H1 (cell line): ENCODE measurements at regions not wholly inside any gene's neighbourhood (a gene's known extent, or its start where the extent isn't known, plus 50 kb on each side); places are given as distances from the start of the nearest gene placed in this dataset.

Source experiments
- KDM5A ChIP-seq: fragments of 200-600 bp; IDR thresholded peaks from 2 replicates; pipeline ENCODE4 v1.7.1; 2012; ENCODE audit warnings: mild to moderate bottlenecking, low read length, inconsistent platforms, mixed read lengths
- SP2 ChIP-seq: IDR thresholded peaks from 2 replicates; pipeline ENCODE4 v1.6.1; 2012; ENCODE audit warnings: mild to moderate bottlenecking, low read length, inconsistent platforms
- TF ChIP-seq, protein P1 (sequence below): fragments of 300-600 bp; sonication (generic); IDR thresholded peaks from 2 replicates; pipeline ENCODE4 v1.7.1; 2012; ENCODE audit warnings: low read length, moderate library complexity, mild to moderate bottlenecking, inconsistent platforms; ENCODE audit not compliant: insufficient replicate concordance

DNA sequence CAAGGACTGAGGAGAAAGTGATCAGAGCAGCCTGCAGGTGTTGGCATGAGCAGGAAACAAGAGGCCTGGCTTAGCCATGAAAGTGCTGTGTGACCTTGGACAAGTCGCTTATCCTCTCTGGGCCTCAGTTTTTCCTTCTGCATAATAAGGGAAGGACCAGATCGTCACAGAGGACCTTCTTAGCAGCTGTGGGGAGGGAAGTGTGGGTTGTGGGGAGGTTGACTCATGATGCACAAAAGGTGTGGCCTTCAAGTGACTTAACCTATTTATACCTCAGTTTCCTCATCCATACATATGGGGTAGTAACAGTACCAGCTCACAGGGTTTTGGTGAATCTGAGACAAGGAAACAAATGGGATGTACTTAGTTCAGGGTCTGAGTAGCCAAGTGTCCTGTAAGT is 658.8 kb downstream of the MATN1 start (continued):
- TF ChIP-seq, protein P1, sequence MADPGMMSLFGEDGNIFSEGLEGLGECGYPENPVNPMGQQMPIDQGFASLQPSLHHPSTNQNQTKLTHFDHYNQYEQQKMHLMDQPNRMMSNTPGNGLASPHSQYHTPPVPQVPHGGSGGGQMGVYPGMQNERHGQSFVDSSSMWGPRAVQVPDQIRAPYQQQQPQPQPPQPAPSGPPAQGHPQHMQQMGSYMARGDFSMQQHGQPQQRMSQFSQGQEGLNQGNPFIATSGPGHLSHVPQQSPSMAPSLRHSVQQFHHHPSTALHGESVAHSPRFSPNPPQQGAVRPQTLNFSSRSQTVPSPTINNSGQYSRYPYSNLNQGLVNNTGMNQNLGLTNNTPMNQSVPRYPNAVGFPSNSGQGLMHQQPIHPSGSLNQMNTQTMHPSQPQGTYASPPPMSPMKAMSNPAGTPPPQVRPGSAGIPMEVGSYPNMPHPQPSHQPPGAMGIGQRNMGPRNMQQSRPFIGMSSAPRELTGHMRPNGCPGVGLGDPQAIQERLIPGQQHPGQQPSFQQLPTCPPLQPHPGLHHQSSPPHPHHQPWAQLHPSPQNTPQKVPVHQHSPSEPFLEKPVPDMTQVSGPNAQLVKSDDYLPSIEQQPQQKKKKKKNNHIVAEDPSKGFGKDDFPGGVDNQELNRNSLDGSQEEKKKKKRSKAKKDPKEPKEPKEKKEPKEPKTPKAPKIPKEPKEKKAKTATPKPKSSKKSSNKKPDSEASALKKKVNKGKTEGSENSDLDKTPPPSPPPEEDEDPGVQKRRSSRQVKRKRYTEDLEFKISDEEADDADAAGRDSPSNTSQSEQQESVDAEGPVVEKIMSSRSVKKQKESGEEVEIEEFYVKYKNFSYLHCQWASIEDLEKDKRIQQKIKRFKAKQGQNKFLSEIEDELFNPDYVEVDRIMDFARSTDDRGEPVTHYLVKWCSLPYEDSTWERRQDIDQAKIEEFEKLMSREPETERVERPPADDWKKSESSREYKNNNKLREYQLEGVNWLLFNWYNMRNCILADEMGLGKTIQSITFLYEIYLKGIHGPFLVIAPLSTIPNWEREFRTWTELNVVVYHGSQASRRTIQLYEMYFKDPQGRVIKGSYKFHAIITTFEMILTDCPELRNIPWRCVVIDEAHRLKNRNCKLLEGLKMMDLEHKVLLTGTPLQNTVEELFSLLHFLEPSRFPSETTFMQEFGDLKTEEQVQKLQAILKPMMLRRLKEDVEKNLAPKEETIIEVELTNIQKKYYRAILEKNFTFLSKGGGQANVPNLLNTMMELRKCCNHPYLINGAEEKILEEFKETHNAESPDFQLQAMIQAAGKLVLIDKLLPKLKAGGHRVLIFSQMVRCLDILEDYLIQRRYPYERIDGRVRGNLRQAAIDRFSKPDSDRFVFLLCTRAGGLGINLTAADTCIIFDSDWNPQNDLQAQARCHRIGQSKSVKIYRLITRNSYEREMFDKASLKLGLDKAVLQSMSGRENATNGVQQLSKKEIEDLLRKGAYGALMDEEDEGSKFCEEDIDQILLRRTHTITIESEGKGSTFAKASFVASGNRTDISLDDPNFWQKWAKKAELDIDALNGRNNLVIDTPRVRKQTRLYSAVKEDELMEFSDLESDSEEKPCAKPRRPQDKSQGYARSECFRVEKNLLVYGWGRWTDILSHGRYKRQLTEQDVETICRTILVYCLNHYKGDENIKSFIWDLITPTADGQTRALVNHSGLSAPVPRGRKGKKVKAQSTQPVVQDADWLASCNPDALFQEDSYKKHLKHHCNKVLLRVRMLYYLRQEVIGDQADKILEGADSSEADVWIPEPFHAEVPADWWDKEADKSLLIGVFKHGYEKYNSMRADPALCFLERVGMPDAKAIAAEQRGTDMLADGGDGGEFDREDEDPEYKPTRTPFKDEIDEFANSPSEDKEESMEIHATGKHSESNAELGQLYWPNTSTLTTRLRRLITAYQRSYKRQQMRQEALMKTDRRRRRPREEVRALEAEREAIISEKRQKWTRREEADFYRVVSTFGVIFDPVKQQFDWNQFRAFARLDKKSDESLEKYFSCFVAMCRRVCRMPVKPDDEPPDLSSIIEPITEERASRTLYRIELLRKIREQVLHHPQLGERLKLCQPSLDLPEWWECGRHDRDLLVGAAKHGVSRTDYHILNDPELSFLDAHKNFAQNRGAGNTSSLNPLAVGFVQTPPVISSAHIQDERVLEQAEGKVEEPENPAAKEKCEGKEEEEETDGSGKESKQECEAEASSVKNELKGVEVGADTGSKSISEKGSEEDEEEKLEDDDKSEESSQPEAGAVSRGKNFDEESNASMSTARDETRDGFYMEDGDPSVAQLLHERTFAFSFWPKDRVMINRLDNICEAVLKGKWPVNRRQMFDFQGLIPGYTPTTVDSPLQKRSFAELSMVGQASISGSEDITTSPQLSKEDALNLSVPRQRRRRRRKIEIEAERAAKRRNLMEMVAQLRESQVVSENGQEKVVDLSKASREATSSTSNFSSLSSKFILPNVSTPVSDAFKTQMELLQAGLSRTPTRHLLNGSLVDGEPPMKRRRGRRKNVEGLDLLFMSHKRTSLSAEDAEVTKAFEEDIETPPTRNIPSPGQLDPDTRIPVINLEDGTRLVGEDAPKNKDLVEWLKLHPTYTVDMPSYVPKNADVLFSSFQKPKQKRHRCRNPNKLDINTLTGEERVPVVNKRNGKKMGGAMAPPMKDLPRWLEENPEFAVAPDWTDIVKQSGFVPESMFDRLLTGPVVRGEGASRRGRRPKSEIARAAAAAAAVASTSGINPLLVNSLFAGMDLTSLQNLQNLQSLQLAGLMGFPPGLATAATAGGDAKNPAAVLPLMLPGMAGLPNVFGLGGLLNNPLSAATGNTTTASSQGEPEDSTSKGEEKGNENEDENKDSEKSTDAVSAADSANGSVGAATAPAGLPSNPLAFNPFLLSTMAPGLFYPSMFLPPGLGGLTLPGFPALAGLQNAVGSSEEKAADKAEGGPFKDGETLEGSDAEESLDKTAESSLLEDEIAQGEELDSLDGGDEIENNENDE = no peak
- TF ChIP-seq SP2 (no peak), KDM5A (no peak)
